ENCODE measurements at regions not wholly inside any gene's neighbourhood (a gene's known extent, or its start where the extent isn't known, plus 50 kb on each side); places are given as distances from the start of the nearest gene placed in this dataset.

DNA sequence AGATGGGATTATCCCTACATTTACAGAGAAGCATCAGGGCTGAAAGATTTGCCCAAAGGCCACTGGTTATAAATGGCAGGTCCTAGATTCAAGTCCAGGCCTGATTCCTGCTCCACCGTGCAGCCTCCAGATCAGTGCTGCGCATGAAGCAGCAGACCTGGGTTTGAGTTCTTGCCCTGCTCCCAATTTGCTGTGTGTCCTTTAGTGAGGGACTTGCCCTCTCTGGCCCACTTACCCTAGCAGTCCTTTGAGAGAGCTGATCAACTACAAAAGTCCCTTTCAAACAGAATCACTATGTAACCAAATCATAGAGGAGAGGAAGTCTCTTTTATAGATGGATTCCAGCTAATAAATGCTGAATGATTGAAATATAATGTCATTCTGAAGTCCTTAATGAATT lies 200.4 kb downstream of the RAB11FIP4 start:
- intact Hi-C loops (cut with DNase I, micrococcal nuclease) = no loop called here
- no peak overlapping the region for H3K4me3 ChIP-seq
- ATAC-seq (no peak), DNase-seq (no peak)
- TF ChIP-seq, protein P1, sequence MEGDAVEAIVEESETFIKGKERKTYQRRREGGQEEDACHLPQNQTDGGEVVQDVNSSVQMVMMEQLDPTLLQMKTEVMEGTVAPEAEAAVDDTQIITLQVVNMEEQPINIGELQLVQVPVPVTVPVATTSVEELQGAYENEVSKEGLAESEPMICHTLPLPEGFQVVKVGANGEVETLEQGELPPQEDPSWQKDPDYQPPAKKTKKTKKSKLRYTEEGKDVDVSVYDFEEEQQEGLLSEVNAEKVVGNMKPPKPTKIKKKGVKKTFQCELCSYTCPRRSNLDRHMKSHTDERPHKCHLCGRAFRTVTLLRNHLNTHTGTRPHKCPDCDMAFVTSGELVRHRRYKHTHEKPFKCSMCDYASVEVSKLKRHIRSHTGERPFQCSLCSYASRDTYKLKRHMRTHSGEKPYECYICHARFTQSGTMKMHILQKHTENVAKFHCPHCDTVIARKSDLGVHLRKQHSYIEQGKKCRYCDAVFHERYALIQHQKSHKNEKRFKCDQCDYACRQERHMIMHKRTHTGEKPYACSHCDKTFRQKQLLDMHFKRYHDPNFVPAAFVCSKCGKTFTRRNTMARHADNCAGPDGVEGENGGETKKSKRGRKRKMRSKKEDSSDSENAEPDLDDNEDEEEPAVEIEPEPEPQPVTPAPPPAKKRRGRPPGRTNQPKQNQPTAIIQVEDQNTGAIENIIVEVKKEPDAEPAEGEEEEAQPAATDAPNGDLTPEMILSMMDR (IDR thresholded peaks at IDR 0.05) = no peak
- no peaks in the 10 kb centered on the region for H3K9me3 ChIP-seq
- H3K36me3 ChIP-seq (ENCODE audit: low read depth) = no peaks in the 10 kb centered on the region
- no peaks in the 10 kb centered on the region for H3K4me1 ChIP-seq (ENCODE audit: low read depth)

GRCh38 chr17:31588512-31588911 lies 197.0 kb downstream of the RAB11FIP4 start:
- TF ChIP-seq, protein P1 (IDR thresholded peaks at IDR 0.05) = no peak
- Histone ChIP-seq H3K36me3 (ENCODE audit: low read depth) (no peaks in the 10 kb centered on the region), H3K4me3 (no peak overlapping the region), H3K4me1 (ENCODE audit: low read depth) (no peaks in the 10 kb centered on the region), H3K9me3 (no peaks in the 10 kb centered on the region)
- ATAC-seq = no peak
- intact Hi-C loops (cut with DNase I, micrococcal nuclease) = no loop called here
- DNase-seq = no peak

DNA sequence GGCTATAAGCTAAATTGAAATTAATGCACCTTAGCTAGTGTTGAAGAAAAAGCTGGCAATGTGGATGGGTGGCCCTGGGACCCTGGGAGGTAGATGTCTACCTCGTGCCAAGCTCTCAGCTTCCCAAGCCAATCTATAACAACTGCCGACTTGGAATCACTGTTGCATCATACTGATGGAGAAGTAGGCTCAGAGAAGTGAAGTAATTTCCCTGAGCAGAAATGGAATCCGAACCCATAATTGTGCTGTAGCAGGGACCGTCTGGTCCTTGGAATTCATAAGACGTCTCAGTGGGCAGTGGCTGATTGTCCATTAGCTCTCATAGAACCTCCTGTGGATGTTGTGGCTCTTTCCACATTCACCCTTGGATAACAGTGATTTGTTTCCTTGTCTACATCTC lies 196.6 kb downstream of the RAB11FIP4 start:
- DNase-seq = no peak
- H3K9me3 ChIP-seq = no peaks in the 10 kb centered on the region
- no peaks in the 10 kb centered on the region for H3K36me3 ChIP-seq (ENCODE audit: low read depth)
- H3K4me1 ChIP-seq (ENCODE audit: low read depth) = no peaks in the 10 kb centered on the region
- TF ChIP-seq, protein P1 (IDR thresholded peaks at IDR 0.05) = no peak
- no peak overlapping the region for H3K4me3 ChIP-seq
- ATAC-seq = no peak
- intact Hi-C loops (cut with DNase I, micrococcal nuclease) = no loop called here

Measured in mucosa of descending colon (tissue), 3 donors.